ENCODE measurements at regions not wholly inside any gene's neighbourhood (a gene's known extent, or its start where the extent isn't known, plus 50 kb on each side); places are given as distances from the start of the nearest gene placed in this dataset.
"Not testable (repeated sequence)": the region's sequence is repeated elsewhere in the genome, so short reads cannot be mapped to it uniquely, and the experiment has no call there.

DNA sequence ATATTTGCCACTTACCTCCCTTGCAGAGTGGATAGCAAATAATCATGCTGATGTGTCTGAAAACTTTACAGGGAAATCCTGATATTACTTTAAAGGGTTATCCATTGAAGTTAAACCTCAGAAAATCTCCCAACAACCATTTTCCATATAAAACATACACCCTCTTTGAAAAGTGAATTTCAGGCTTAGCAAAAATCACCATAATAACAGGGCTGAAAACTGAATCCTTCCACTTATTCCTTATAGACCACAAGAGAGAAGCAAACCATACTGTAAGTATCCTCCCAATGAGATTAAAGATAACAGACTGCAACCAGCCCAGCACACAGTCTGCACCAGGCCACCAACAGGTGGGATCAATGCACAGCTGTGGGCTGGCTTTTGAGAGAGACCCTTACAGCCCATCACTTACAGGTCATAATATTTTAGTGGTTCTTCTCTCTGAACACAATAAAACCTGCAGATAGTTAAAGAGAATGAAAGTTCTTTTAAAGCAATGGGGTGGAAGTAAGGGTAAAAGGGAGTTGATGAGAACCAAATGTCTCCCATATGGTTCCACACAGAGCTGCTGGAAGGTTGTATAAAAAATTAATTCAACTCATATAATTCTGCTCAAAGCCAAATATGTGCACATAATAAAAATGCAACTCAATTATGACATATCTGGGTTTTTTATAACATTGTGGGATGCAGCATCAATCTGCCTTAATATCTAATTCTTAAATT lies 376.2 kb upstream of the GRAMD2B start:
- no peak for DNase-seq

DNA sequence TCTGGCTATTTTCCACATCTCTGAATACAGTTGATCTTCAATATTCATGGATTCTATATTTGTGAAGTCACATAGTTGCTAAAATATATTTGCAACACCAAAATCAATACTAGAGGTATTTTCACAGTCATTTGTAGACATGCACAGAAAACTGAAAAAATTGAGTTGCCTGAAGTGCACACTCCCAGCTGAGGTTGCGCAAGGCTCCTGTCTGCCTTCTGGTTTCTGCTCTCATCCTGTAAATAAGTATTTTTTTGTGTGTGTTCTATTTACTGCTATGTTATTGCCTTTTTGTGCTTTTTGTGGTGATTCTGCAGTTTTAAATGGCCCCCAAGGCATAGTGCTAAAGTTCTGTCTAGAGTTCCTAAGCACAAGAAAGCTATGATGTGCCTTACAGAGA lies 371.1 kb upstream of the GRAMD2B start:
- no peak for DNase-seq

DNA sequence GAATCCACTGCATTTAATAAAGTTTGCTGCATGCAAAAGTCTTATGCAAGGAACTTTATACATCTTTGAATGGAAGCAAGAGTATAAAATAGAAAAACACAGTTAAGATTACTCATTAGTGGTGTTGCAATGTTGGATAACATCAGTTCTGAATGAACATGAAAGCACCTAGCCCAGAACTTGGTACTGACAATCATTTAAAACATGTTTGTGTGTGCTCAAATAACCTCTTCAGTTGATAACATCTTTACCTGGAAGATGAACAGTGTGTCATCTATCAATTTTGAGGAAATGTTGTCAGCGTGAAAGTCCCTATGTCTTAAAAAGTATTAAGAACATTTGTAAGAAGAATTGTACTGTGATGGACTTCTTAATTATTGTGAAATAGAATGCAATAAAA lies 370.4 kb upstream of the GRAMD2B start:
- DNase-seq, result no peak

DNA sequence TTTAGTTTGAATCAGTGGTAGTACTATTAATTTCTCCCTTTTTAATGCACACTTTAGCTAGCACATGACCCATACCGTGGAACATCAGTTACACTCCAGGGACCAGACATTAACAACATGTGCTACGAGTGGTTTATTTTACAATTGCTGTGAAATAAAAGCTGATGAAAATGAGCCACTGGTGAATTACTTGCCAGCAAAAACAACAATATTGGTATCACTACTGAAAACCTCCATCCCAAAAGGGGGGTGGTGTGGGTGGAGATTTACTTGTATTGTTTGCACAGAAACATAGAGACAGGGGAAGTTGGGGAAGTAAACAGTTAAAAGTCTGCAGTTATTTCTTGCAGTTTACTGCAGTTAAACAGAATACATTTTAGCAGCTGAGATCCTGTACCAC lies 369.6 kb upstream of the GRAMD2B start:
- DNase-seq, result no peak

DNA sequence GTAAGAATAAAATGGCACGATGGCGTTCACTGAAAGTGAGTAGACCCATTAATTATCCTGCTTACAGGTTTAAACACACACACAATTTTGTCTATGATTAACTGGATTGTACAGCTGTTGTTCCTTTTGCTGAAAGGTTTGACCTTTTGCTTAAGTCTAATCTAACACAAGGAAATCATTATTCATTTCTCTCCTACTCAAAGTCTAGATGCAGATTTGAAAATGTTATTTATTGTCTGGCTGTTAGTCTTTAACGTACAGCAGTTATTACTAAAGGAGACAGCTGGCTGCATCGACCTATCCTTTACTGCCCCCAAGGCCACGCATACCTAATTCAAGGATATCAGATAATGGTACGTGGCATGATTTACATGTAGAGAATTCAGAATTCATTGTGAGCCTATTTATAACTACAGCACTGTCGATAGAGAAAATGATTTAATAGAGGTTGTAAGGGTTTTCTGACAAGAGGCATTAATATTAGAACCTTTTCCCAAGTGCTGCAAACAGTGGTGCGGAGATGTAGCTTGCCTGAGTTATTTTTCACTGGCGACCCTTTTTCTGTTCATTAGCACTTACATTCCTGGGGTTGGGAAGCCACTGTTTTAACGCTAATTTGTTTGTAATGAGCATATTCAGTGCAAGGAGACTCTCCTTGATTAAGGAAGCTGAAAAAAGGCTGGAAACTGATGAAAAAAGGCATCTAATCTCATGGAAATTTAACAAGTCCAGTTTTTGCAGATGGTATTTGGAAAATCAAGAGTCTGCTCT lies 368.4 kb upstream of the GRAMD2B start:
- no peak for DNase-seq

DNA sequence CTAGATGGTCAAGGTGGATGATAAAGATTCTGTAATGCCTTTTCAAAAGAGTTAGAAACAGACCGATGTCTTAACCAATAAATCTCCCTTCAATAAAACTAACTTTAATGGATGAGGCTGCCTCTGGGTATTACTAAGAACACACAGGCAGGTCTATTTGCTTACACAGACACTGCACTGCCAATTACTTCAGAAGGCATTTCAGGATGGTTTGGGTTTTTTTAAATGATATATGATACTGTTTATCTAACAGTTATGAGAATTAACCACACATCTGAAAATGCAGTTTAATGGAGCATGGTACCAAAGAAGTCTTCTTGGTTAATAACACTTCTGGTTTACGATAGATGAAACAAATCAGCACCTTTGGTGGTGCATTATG lies 367.9 kb upstream of the GRAMD2B start:
- no peak for DNase-seq

DNA sequence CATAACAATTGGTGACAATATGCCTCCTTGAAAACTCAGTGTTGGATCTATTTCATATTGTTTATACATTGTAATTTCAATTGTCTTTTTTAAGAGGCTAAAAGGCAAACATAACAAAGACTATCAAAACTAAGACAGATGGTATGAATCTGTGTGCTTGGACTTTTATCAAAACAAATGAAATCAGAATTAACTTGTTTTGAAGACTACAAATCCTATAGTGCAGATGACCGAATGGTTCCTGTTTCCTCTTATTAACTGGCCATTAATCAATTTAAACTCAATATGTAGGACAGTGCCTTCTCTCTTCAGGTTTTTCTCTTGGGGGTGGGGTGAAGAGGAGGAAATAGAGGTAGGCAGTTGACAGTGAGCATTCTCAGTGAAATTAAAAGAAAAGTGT lies 366.9 kb upstream of the GRAMD2B start:
- no peak for DNase-seq

DNA sequence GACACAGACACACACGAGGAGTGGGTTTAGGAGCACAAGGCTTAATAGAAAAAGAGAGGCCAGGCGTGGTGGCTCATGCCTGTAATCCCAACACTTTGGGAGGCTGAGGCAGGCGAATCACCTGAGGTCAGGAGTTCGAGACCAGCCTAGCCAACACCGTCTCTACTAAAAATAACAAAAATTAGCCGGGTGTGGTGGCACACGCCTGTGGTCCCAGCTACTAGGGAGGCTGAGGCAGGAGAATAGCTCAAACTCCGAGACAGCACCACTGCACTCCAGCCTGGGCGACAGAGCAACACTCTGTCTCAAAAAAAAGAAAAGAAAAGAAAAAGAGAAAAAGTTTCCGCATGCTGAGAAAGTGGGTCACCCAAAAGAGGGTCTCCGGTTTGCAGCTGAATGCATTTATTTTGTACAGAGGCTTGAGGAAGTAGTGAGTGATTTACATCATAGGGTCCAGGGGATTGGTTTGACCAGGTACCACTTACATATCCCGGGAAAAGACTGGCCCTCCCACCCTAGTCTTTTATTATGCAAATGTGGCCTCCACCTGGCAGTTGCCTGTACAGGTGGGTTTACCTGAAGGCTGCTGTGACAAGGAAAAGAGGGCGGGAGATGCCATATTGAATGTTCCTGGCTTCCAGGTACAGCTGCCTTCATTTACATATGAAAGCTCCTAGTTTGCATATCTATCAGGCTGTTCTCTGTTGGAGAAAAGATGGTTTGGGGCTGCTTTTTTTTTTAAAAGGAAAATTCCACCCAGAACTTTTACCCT lies 366.2 kb upstream of the GRAMD2B start:
- no peak for DNase-seq

DNA sequence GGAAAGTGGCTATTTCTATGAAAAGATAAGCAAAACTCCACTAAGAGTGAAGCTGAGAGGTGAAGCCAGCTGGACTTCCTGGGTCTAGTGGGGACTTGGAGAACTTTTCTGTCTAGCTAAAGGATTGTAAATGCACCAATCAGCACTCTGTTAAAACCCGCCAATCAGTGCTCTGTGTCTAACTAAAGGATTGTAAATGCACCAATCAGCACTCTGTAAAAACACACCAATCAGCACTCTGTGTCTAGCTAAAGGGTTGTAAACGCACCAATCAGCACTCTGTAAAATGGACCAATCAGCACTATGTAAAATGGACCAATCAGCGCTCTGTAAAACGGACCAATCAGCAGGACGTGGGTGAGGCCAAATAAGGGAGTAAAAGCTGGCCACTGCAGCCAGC lies 364.8 kb upstream of the GRAMD2B start:
- DNase-seq, result not testable (repeated sequence)

DNA sequence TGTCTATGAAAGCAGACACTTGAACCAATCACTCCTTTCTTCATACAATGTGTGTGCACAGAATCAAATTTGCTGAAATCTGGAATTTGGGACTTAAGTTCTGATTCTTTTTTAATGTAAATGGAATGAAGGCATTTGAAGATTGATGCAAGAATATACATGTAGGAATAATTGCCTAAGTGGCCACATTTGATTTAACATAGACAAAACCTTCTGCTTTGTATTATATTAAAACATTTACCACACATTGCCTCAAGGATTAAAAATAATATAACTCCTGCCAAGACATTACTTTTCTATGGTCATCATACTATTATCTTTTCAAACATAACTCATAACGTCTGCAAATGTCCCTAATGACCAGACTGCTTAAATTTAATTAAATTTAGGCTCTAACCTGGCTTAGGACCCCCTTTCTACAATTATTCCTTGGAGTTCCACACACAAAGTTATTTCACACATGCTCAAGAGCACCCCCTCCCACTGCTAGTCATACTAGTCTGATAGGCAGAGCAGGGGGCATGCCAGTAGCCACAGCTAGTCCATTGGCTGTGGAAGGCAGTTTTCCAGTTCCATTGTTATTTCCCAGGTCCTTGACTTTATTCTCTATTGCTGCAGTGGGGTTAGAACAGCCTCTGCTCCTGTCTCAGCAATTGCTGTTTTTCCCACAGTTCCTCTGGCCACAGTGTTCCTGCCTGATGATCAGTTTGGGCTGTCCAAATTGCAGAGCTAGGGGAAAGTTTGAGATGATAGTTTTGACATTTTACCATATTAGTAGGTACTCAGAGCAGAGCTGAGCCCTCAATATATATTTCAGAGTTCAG lies 360.6 kb upstream of the GRAMD2B start:
- no peak for DNase-seq

DNA sequence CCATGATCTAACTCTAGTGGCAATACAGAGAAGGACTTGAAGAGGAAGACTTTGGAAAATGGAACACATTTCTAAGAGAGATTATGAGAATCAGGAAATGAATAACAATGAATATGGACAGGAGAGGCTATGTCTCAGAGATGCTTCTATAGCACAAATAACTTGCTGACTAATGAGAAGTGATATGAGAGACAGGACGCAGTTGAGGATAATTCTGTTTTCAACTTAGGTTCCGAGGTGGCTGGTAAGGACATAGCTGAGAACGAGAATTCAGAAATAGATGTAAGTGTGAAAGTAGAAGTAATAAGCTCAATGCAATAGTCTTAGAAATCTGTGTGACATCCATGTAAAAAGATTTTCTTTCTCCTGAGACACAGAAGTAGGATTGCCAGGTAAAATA lies 358.1 kb upstream of the GRAMD2B start:
- DNase-seq, result no peak

DNA sequence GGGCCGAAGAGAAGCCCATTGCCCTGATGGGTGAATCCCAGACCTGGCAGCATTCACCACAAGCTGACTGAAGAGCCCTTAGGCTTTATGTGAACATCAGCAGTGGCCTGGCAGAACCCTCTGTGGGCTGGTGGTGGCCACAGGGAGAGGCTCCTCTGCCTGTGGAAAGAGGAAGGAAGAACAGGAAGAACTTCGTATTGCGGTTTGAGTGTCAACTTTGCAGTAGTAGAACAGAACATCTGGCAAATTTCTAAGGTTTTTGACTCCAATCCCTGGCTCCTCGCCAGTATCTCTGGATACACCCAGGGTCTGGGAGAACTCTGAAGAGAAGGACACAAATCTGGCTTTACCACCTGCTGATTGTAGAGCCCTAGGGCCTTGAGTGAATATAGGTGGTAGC lies 356.4 kb upstream of the GRAMD2B start:
- DNase-seq, result no peak

DNA sequence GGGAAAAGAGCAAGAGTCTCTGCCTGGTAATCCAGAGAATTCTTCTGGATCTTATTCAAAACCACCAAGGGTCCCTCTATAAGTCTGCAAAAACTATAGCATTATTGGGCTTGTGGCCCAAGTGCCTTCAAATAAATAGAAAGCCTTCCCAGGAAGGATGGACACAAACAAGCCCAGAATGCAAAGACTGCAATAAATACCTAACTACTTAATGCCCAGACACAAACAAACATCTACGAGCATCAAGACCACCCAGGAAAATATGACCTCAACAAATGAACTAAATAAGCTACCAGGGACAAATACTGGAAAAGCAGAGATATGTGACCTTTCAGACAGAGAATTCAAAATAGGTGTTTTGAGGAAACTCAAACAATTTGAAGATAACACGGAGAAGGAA lies 355.8 kb upstream of the GRAMD2B start:
- no peak for DNase-seq

DNA sequence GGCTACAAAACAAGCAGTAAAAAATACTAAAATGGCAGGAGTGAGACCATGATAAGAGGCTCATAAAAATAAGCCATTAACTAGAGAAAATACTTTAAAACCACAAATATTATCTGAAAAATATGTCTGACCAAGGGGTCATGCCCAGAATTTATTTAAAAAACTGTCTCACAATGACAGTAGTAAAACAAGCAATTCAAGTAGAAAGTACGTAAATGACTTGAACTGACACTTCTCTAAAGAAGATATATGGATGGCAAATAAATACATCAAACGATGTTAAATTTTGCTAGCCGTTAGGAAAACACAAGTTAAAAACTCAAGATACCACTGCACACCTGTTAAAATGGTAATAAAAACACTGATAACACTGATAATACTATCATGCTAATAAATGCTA lies 353.9 kb upstream of the GRAMD2B start:
- no peak for DNase-seq

DNA sequence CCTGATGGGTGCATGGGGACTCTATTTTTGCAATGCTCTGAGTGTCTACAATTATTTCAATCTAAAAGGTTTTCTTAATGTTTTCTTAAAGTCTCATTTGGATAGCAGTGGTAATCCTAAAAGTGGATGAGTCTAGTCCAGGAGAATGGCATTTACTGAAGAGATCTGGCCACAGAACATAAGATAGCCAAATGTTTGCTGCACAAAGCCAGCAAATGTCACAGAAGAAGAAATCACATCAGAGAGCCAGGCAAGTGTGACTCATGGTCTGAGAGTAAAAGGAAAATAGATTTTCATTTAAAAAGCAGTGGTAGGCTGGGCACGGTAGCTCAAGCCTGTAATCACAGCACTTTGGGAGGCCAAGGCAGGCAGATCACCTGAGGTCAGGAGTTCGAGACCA lies 352.7 kb upstream of the GRAMD2B start:
- DNase-seq, result no peak

DNA sequence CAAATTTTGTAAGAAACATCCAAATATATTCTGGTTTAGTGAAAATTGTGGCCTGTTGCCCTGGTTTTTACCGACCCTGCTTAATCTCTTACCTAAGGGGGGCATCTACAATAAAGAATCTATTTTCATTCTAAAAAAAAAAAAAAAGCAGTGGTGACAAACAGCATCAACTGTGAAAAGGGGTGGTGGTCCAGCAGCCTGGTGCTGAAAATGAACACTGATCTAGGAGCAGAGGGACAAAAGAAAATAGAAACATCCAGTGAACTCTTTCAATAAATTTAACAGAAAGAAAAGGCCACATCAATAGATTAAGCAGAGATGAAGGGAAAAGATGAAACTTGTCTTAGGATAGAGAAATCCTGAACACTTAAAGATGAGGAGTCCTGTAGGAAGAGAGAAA lies 348.7 kb upstream of the GRAMD2B start:
- DNase-seq, result no peak

DNA sequence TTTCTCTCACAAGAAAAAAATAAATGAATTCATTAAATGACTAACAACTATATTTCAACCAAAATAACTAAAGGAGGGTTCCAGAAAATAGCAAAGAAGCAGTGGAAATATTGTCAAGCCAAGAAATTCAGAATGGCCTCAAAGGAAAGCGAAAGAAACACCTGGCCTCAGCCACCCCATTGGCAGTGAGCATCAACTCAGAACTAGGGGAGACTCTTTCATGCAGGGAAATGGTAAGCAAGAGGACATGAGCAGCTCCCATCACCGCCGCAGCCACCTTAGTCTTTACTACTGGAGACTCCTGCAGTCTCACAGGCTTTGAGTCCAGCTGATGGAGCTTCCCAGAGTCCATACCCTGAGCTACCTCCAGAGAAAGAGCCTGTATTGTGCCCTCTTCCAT lies 343.9 kb upstream of the GRAMD2B start:
- no peak for DNase-seq

DNA sequence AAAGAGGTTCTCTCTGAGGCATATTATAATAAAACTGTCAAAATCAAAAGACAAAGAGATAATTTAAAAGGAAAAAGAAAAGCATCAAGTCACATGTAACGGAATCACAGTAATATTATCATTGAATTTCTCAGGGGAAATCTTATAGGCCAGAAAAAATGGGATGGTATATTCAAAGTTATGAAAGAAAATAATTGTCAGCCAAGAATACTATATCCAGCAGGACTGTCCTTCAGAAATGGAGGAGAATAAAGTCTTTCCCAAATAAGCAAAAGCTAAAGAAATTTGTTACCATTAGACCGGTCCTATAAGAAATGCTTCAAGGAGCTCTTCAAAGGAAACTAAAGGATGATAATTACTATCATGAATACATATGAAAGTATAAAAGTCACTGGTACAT lies 342.0 kb upstream of the GRAMD2B start:
- no peak for DNase-seq

DNA sequence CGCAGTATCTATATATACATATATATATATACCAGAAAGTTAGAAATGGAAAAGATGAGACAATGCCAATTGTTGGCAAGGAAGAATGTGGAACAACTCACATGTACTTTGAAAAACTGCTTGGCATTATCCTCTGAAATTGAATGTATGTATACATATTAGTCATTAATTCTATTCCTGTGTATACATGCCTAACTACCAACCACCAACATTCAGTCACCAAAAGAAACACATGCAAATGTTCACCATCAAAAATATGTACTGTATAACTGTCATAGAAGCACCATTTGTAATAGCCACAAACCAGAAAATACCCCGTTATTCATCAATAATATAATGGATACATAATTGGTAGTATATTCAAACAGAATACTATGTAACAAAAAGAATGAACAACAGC lies 330.2 kb upstream of the GRAMD2B start:
- DNase-seq, result no peak

DNA sequence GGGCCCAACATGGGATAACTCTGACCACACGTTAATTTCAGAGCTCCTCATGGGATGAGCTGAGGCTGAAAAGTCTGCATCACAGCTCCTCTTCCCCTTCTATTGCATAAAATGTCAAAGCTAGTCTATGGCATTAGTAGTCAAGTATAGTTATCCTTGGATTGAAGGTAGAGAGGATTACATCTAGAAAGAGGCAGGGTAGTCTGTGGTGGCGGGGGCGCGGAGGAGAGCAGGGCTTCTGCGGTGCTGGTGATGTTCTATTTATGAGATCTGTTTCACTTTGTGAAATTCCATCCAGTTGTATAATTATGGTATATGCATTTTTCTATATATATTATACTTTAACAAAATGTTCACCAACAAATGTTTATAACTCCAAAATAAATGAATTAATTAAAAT lies 329.5 kb upstream of the GRAMD2B start:
- DNase-seq, result no peak

DNA sequence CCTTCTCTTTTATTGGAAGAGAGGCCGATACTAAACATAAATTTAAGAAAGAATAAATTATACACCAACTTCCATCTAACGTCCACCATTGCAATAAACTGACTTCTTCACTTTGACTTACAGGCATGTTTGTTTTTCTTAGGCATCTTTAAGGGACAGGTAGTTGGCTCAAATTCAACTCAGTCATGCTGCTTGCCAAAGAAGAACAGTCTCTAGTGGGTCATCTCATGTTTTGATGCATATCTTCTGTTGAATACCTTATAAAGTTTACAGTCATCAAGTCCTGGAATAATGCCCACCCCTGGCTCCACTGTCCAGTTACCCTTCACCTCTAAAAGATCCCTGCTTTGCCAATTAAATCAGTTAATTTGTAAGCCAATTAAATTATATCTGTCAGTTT lies 328.2 kb upstream of the GRAMD2B start:
- DNase-seq, result no peak

DNA sequence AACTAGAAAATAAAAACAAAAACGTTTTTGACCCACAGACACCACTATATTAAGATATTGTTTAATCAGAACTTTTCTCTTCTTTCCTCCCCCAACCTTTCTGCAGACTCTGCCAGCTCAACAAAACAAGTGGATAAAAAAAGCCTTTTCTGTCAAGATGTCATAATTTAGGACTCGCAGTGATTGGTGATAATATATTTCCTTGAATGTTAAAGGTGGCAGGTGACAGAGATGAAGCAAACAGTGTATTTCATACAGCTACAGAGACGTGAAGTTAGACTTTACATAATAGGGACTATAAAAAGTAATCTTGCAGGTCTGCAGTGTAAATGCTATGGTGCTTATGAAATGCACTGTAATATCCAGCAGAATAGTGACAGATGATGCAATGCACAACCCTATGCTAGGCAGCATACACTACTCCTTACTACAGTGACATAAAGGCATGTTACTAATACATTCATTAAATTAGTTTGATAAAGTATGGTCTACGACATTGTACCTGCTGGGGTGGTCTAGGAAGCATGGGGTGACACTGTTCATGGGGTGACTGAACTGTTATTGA lies 326.7 kb upstream of the GRAMD2B start:
- DNase-seq, result no peak

DNA sequence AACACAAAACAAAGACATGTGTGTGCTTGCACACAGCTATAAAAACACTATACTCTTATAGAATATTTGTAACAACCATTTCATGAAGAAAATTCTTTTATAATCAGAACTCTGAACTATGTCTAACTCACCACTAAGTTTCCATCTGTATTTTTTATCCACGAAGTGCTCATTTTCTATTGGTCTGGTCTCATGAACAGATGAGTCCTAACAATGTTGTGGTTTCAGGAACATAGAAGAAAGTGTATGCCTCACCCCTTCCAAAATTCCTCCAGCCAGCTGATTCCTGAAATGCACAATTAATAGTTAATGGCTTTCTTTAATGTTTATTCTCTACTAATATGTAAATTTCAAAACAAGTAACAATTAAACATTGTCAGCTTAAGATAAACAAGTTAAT lies 325.3 kb upstream of the GRAMD2B start:
- no peak for DNase-seq
